GM18520 (cell line): ENCODE measurements at regions not wholly inside any gene's neighbourhood (a gene's known extent, or its start where the extent isn't known, plus 50 kb on each side); places are given as distances from the start of the nearest gene placed in this dataset.
"Not testable (repeated sequence)": the region's sequence is repeated elsewhere in the genome, so short reads cannot be mapped to it uniquely, and the experiment has no call there.

ENCODE experiments used
- ATAC-seq: cut with Tn5 transposase; IDR thresholded peaks from one replicate; pipeline ENCODE4 v1.9.1; 2021; ENCODE audit not compliant: unreplicated experiment

GRCh38 chr9:106177216-106177615, 482.9 kb downstream of the TMEM38B start:
- no peak for ATAC-seq

GRCh38 chr9:106179191-106179590, 484.9 kb downstream of the TMEM38B start:
- ATAC-seq: no peak

- not testable (repeated sequence) for ATAC-seq
These were observed 509.6 kb downstream of the TMEM38B start for GRCh38 chr9:106203815-106204516.

- ATAC-seq: no peak
These were observed 513.0 kb downstream of the TMEM38B start for GRCh38 chr9:106207298-106207697.

GRCh38 chr9:106218427-106218826, 524.1 kb downstream of the TMEM38B start:
- no peak for ATAC-seq

- ATAC-seq: no peak
These were observed 524.5 kb downstream of the TMEM38B start for GRCh38 chr9:106218854-106219253.

GRCh38 chr9:106220415-106220814, 526.1 kb downstream of the TMEM38B start:
- ATAC-seq: no peak

GRCh38 chr9:106228861-106229260, 534.5 kb downstream of the TMEM38B start:
- no peak for ATAC-seq

GRCh38 chr9:106233116-106233515, 538.8 kb downstream of the TMEM38B start:
- no peak for ATAC-seq

- ATAC-seq: not testable (repeated sequence)
These were observed 566.6 kb downstream of the TMEM38B start for GRCh38 chr9:106260908-106261307.

GRCh38 chr9:106277966-106278365, 583.6 kb downstream of the TMEM38B start:
- no peak for ATAC-seq

- ATAC-seq: no peak
These were observed 579.2 kb upstream of the ZNF462 start for GRCh38 chr9:106283769-106284168.

GRCh38 chr9:106284296-106284695, 578.7 kb upstream of the ZNF462 start:
- no peak for ATAC-seq

- ATAC-seq: no peak
These were observed 576.7 kb upstream of the ZNF462 start for GRCh38 chr9:106286249-106286648.

- no peak for ATAC-seq
These were observed 575.8 kb upstream of the ZNF462 start for GRCh38 chr9:106287091-106287631.

GRCh38 chr9:106287731-106288130, 575.2 kb upstream of the ZNF462 start:
- ATAC-seq: no peak

- no peak for ATAC-seq
These were observed 574.3 kb upstream of the ZNF462 start for GRCh38 chr9:106288689-106289088.

- ATAC-seq: no peak
These were observed 571.2 kb upstream of the ZNF462 start for GRCh38 chr9:106291786-106292185.

GRCh38 chr9:106296426-106296825, 566.5 kb upstream of the ZNF462 start:
- no peak for ATAC-seq

- no peak for ATAC-seq
These were observed 564.0 kb upstream of the ZNF462 start for GRCh38 chr9:106298997-106299396.

- ATAC-seq: no peak
These were observed 558.5 kb upstream of the ZNF462 start for GRCh38 chr9:106304401-106304920.

GRCh38 chr9:106305428-106306133, 557.4 kb upstream of the ZNF462 start:
- no peak for ATAC-seq
